GM12878 (cell line): ENCODE measurements at regions not wholly inside any gene's neighbourhood (a gene's known extent, or its start where the extent isn't known, plus 50 kb on each side); places are given as distances from the start of the nearest gene placed in this dataset.

Experiments
- ATAC-seq: fragments of 200-7000 bp; cut with Tn5 transposase; 3 replicates; pipeline ENCODE4 v1.9.1; 2020; ENCODE audit warnings: mild to moderate bottlenecking, moderate library complexity
- BruUV-seq: library from RNA; stranded (reverse); fragments of 400-500 nt; replicated peaks from 2 replicates; lab custom pipeline; 2021; lab: Mats Ljungman, UMichigan
- CTCF ChIA-PET: fragments of 300-600 bp; sonication (Branson Sonifier 250); formaldehyde crosslinking; extraction: SDS; loops from one replicate; lab custom pipeline; 2021; ENCODE audit warnings: inconsistent platforms; lab: Yijun Ruan, JAX
- POLR2A ChIA-PET: fragments of 350-600 bp; formaldehyde crosslinking; extraction: SDS; loops from one replicate; lab custom pipeline; 2021; ENCODE audit warnings: inconsistent platforms; lab: Charles Lee
- RAD21 ChIA-PET: fragments of 300-600 bp; sonication (Branson Sonifier 250); formaldehyde crosslinking; loops from one replicate; lab custom pipeline; 2023; ENCODE audit warnings: antibody characterized with exemption; ENCODE audit not compliant: unreplicated experiment; lab: Charles Lee
- SMC1A ChIA-PET: fragments of 300-600 bp; sonication (Branson Sonifier 250); formaldehyde crosslinking; loops from one replicate; lab custom pipeline; 2023; ENCODE audit not compliant: unreplicated experiment, uncharacterized antibody; lab: Charles Lee
- DNase-seq: peaks from one replicate; pipeline ENCODE4 v3.0.0-alpha.2; 2011; ENCODE audit warnings: low read depth, low spot score
- FAIRE-seq: peaks from 3 replicates; lab custom pipeline; 2011; peaks lifted over from hg19 to GRCh38; lab: Jason Lieb, UNC
- H2AFZ ChIP-seq: 2 replicates; pipeline ENCODE4 v1.6.0; 2011; ENCODE audit warnings: low read depth, low read length, control low read depth; ENCODE audit not compliant: control insufficient read depth
- H3K27ac ChIP-seq: 2 replicates; pipeline ENCODE4 v1.5.1; 2011; ENCODE audit warnings: control low read depth; ENCODE audit not compliant: control insufficient read depth, insufficient read depth
- H3K27me3 ChIP-seq, 2 experiments: replicated peaks in 1 of 2; 2 replicates each; pipeline versions ENCODE4 v1.6.0 to v1.6.1; 2011; ENCODE audit warnings: low read length in 1 of 2; ENCODE audit not compliant: control insufficient read depth in 2 of 2, insufficient read depth in 2 of 2
- H3K36me3 ChIP-seq, 2 experiments: 2 replicates each; pipeline ENCODE4 v1.5.1; 2011; ENCODE audit warnings: low read length in 1 of 2; ENCODE audit not compliant: control insufficient read depth in 2 of 2, insufficient read depth in 2 of 2
- H3K4me1 ChIP-seq: 2 replicates; pipeline ENCODE4 v1.6.1; 2011; ENCODE audit warnings: mild to moderate bottlenecking, low read length, moderate library complexity, mixed read lengths; ENCODE audit not compliant: control insufficient read depth, insufficient read depth
- H3K4me2 ChIP-seq: 2 replicates; pipeline ENCODE4 v1.6.0; 2011; ENCODE audit warnings: control low read depth; ENCODE audit not compliant: control insufficient read depth, insufficient read depth
- H3K4me3 ChIP-seq: fragments of 200-600 bp; sonication (generic); 2 replicates; pipeline ENCODE4 v1.5.1; 2016
- H3K79me2 ChIP-seq: 2 replicates; pipeline ENCODE4 v1.6.0; 2011; ENCODE audit warnings: low read length; ENCODE audit not compliant: control insufficient read depth, insufficient read depth
- H3K9ac ChIP-seq: 2 replicates; pipeline ENCODE4 v1.8.0; 2011; ENCODE audit warnings: low read length, control low read depth, mixed read lengths; ENCODE audit not compliant: control insufficient read depth, insufficient read depth
- H3K9me3 ChIP-seq: replicated peaks from 3 replicates; pipeline ENCODE4 v1.5.1; 2011; ENCODE audit warnings: mild to moderate bottlenecking, low read length; ENCODE audit not compliant: control insufficient read depth, insufficient read depth
- H4K20me1 ChIP-seq: 2 replicates; pipeline ENCODE4 v1.6.0; 2011; ENCODE audit not compliant: control insufficient read depth, insufficient read depth
- FOXM1 ChIP-seq: IDR thresholded peaks from 2 replicates; pipeline ENCODE4 v1.6.1; 2012; ENCODE audit warnings: low read depth, mild to moderate bottlenecking, inconsistent platforms, low read length, moderate library complexity
- JUNB ChIP-seq: IDR thresholded peaks from 2 replicates; pipeline ENCODE4 v1.6.1; 2016; ENCODE audit warnings: antibody characterized with exemption, mild to moderate bottlenecking
- MTA2 ChIP-seq: fragments of 450-650 bp; IDR thresholded peaks from 2 replicates; pipeline ENCODE4 v1.6.1; 2016; ENCODE audit warnings: low read depth, mild to moderate bottlenecking, moderate library complexity
- NR2C1 ChIP-seq: fragments of 450-650 bp; IDR thresholded peaks from 2 replicates; pipeline ENCODE4 v1.6.1; 2017; ENCODE audit warnings: antibody characterized with exemption, mild to moderate bottlenecking, moderate library complexity
- POLR2A ChIP-seq: IDR thresholded peaks from 2 replicates; pipeline ENCODE4 v1.6.1; 2011; ENCODE audit warnings: low read depth, mild to moderate bottlenecking, low read length
- POLR2AphosphoS2 ChIP-seq: IDR thresholded peaks from 2 replicates; pipeline ENCODE4 v1.6.1; 2011; ENCODE audit warnings: low read depth, mild to moderate bottlenecking, low read length, improper control_type of control experiment, moderate library complexity
- RAD51 ChIP-seq: fragments of 450-650 bp; IDR thresholded peaks from 2 replicates; pipeline ENCODE4 v1.6.1; 2016; ENCODE audit warnings: moderate library complexity, mild to moderate bottlenecking, inconsistent platforms
- RFX5 ChIP-seq: IDR thresholded peaks from 2 replicates; pipeline ENCODE4 v1.6.1; 2011; ENCODE audit warnings: low read depth, low read length, improper control_type of control experiment
- SUZ12 ChIP-seq: fragments of 200-600 bp; sonication (generic); IDR thresholded peaks from one replicate; pipeline ENCODE4 v1.6.1; 2018; ENCODE audit warnings: antibody characterized with exemption, mild to moderate bottlenecking; ENCODE audit not compliant: unreplicated experiment
- TCF7 ChIP-seq: IDR thresholded peaks from 2 replicates; pipeline ENCODE4 v1.6.1; 2014; ENCODE audit warnings: antibody characterized with exemption, borderline replicate concordance
- ZNF622 ChIP-seq: fragments of 450-650 bp; IDR thresholded peaks from 2 replicates; pipeline ENCODE4 v1.6.1; 2017; ENCODE audit warnings: mild to moderate bottlenecking, inconsistent platforms
- WGBS: methylation state at CpG from one replicate; pipeline ENCODE4 v1.1.6; 2016; ENCODE audit warnings: low lambda C conversion rate; ENCODE audit not compliant: insufficient replicate concordance, insufficient coverage; ENCODE audit errors: missing lambda C conversion rate; 5-methylcytosine and 5-hydroxymethylcytosine counted together
- in situ Hi-C: fragments of 300-500 bp; cut with MboI; formaldehyde crosslinking; loops from 9 replicates; pipeline ENCODE4 v1.14.3; 2018; ENCODE audit warnings: mixed read lengths
- intact Hi-C: fragments of 100-400 bp; cut with micrococcal nuclease; formaldehyde crosslinking; loops from one replicate; pipeline ENCODE4 v1.14.2; 2022; ENCODE audit not compliant: unreplicated experiment
- TF ChIP-seq, protein P1 (sequence below): IDR thresholded peaks from 2 replicates; pipeline ENCODE4 v1.6.1; 2012; ENCODE audit warnings: improper control_type of control experiment, low read depth, low read length; ENCODE audit not compliant: insufficient replicate concordance

- SMC1A ChIA-PET, result no interaction called here
- H3K9ac ChIP-seq, result no peak overlapping the region
- H3K27me3 ChIP-seq, result no peaks in the 10 kb centered on the region
- H2AFZ ChIP-seq, result no peak overlapping the region
- intact Hi-C loops (no loop called here), in situ Hi-C loops (no loop called here)
- POLR2A ChIA-PET, result no interaction called here
- RAD21 ChIA-PET, result no interaction called here
- H3K36me3 ChIP-seq, result no peaks in the 10 kb centered on the region
- no peak overlapping the region for H3K27ac ChIP-seq
- FAIRE-seq, result no peak
- WGBS, result 25% methylated on average over 9 of the region's 9 CpGs
- no peaks in the 10 kb centered on the region; the same call in 2 of the 3 replicates for H3K9me3 ChIP-seq
- H4K20me1 ChIP-seq, result no peaks in the 10 kb centered on the region
- no TSS peak for BruUV-seq
- no peak overlapping the region for H3K4me2 ChIP-seq
- no peaks in the 10 kb centered on the region for H3K79me2 ChIP-seq
- H3K4me1 ChIP-seq, result no peaks in the 10 kb centered on the region
- no peak for ATAC-seq
- no peak for DNase-seq
- CTCF ChIA-PET, result no interaction called here
- no peak overlapping the region for H3K4me3 ChIP-seq
- no peak for TF ChIP-seq POLR2A
- TF ChIP-seq, protein P1, sequence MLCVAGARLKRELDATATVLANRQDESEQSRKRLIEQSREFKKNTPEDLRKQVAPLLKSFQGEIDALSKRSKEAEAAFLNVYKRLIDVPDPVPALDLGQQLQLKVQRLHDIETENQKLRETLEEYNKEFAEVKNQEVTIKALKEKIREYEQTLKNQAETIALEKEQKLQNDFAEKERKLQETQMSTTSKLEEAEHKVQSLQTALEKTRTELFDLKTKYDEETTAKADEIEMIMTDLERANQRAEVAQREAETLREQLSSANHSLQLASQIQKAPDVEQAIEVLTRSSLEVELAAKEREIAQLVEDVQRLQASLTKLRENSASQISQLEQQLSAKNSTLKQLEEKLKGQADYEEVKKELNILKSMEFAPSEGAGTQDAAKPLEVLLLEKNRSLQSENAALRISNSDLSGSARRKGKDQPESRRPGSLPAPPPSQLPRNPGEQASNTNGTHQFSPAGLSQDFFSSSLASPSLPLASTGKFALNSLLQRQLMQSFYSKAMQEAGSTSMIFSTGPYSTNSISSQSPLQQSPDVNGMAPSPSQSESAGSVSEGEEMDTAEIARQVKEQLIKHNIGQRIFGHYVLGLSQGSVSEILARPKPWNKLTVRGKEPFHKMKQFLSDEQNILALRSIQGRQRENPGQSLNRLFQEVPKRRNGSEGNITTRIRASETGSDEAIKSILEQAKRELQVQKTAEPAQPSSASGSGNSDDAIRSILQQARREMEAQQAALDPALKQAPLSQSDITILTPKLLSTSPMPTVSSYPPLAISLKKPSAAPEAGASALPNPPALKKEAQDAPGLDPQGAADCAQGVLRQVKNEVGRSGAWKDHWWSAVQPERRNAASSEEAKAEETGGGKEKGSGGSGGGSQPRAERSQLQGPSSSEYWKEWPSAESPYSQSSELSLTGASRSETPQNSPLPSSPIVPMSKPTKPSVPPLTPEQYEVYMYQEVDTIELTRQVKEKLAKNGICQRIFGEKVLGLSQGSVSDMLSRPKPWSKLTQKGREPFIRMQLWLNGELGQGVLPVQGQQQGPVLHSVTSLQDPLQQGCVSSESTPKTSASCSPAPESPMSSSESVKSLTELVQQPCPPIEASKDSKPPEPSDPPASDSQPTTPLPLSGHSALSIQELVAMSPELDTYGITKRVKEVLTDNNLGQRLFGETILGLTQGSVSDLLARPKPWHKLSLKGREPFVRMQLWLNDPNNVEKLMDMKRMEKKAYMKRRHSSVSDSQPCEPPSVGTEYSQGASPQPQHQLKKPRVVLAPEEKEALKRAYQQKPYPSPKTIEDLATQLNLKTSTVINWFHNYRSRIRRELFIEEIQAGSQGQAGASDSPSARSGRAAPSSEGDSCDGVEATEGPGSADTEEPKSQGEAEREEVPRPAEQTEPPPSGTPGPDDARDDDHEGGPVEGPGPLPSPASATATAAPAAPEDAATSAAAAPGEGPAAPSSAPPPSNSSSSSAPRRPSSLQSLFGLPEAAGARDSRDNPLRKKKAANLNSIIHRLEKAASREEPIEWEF, result no peak
- no peak for TF ChIP-seq ZNF622
- no peak for TF ChIP-seq JUNB
- TF ChIP-seq RAD51, result no peak
- no peak for TF ChIP-seq FOXM1
- TF ChIP-seq MTA2, result no peak
- TF ChIP-seq TCF7, result no peak
- TF ChIP-seq POLR2AphosphoS2, result no peak
- no peak for TF ChIP-seq RFX5
- no peak for TF ChIP-seq NR2C1
- TF ChIP-seq SUZ12, result no peak
- TF ChIP-seq, all 136 proteins: peak for 0
Measured at GRCh38 chr2:37774976-37775907, 103.8 kb upstream of the CDC42EP3 start.
